H1 (cell line): ENCODE measurements at regions not wholly inside any gene's neighbourhood (a gene's known extent, or its start where the extent isn't known, plus 50 kb on each side); places are given as distances from the start of the nearest gene placed in this dataset.

ENCODE experiments used
- CTCF ChIA-PET: fragments of 300-600 bp; sonication (Branson Sonifier 250); formaldehyde crosslinking; loops from one replicate; lab custom pipeline; 2021; ENCODE audit not compliant: partially characterized antibody; lab: Charles Lee
- POLR2A ChIA-PET: fragments of 300-600 bp; sonication (Branson Sonifier 250); formaldehyde crosslinking; loops from one replicate; lab custom pipeline; 2021; ENCODE audit warnings: inconsistent platforms; ENCODE audit not compliant: partially characterized antibody; lab: Charles Lee
- DNase-seq, 2 experiments: peaks; one replicate each; pipeline versions ENCODE4 v3.0.0 to v3.0.0-alpha.2; 2010 to 2022; ENCODE audit warnings: low spot score in 2 of 2, low read depth in 1 of 2, mixed read lengths in 1 of 2
- FAIRE-seq: peaks from 2 replicates; lab custom pipeline; 2011; peaks lifted over from hg19 to GRCh38; lab: Jason Lieb, UNC
- H2AFZ ChIP-seq: 2 replicates; pipeline ENCODE4 v1.8.1; 2012; ENCODE audit warnings: low read length, inconsistent platforms
- H2AK5ac ChIP-seq: 2 replicates; pipeline ENCODE4 v1.6.1; 2013; ENCODE audit warnings: low read depth, low read length
- H2BK120ac ChIP-seq: replicated peaks from 2 replicates; pipeline ENCODE3; 2013; ENCODE audit warnings: low read depth, low read length, inconsistent platforms
- H2BK12ac ChIP-seq: 2 replicates; pipeline ENCODE4 v1.6.1; 2013; ENCODE audit warnings: low read depth, low read length
- H2BK15ac ChIP-seq: 2 replicates; pipeline ENCODE4 v1.6.1; 2013; ENCODE audit warnings: low read length
- H2BK20ac ChIP-seq: 2 replicates; pipeline ENCODE4 v1.6.1; 2013; ENCODE audit warnings: low read length
- H2BK5ac ChIP-seq: 2 replicates; pipeline ENCODE4 v1.6.1; 2013; ENCODE audit warnings: low read depth, low read length
- H3K14ac ChIP-seq: 2 replicates; pipeline ENCODE4 v1.6.1; 2013; ENCODE audit warnings: inconsistent platforms; ENCODE audit not compliant: insufficient read length
- H3K18ac ChIP-seq: 2 replicates; pipeline ENCODE4 v1.6.1; 2013; ENCODE audit warnings: low read length; ENCODE audit errors: extremely low read depth
- H3K23ac ChIP-seq: 2 replicates; pipeline ENCODE4 v1.6.1; 2013; ENCODE audit warnings: inconsistent platforms; ENCODE audit not compliant: insufficient read length
- H3K23me2 ChIP-seq: 2 replicates; pipeline ENCODE4 v1.6.1; 2013; ENCODE audit warnings: low read depth, low read length
- H3K27ac ChIP-seq: 2 replicates; pipeline ENCODE4 v1.6.1; 2011; ENCODE audit warnings: low read depth, low read length, inconsistent platforms
- H3K27me3 ChIP-seq, 4 experiments: replicated peaks in 1 of 4; 1 replicate in 1 of 4; 2 replicates in 3 of 4; pipeline versions ENCODE4 v1.6.1 to v1.8.1; 2011 to 2013; ENCODE audit warnings: low read length in 3 of 4, mild to moderate bottlenecking in 3 of 4, inconsistent platforms in 2 of 4, mixed read lengths in 2 of 4, moderate library complexity in 1 of 4; ENCODE audit not compliant: control insufficient read depth in 3 of 4, insufficient read depth in 3 of 4; ENCODE audit errors: extremely low read depth in 1 of 4
- H3K36me3 ChIP-seq, 4 experiments: 2 replicates each; pipeline versions ENCODE4 v1.6.1 to v1.8.1; 2011 to 2013; ENCODE audit warnings: mild to moderate bottlenecking in 4 of 4, low read length in 3 of 4, moderate library complexity in 2 of 4, control low read depth in 1 of 4, inconsistent platforms in 1 of 4; ENCODE audit not compliant: insufficient read depth in 4 of 4, control insufficient read depth in 2 of 4
- H3K4ac ChIP-seq: replicated peaks from 2 replicates; pipeline ENCODE3; 2013; ENCODE audit warnings: low read length, low read depth, mixed read lengths, inconsistent platforms; ENCODE audit not compliant: insufficient read length
- H3K4me1 ChIP-seq, 4 experiments: replicated peaks in 1 of 4; 1 replicate in 1 of 4; 2 replicates in 3 of 4; pipeline versions ENCODE4 v1.6.1 to v1.8.1; 2011 to 2013; ENCODE audit warnings: low read length in 3 of 4, inconsistent platforms in 2 of 4, mixed read lengths in 1 of 4; ENCODE audit not compliant: insufficient read depth in 4 of 4, control insufficient read depth in 3 of 4
- H3K4me2 ChIP-seq, 2 experiments: 2 replicates each; pipeline versions ENCODE4 v1.6.1 to v1.8.1; 2011 to 2013; ENCODE audit warnings: low read depth in 2 of 2, low read length in 2 of 2, control low read depth in 1 of 2, inconsistent platforms in 1 of 2, mild to moderate bottlenecking in 1 of 2; ENCODE audit not compliant: insufficient read depth in 1 of 2
- H3K4me3 ChIP-seq, 4 experiments: fragments of 200-600, 300-600 bp in 1 of 4; sonication (generic), shearing (Covaris generic), sonication (Bioruptor Twin) in 1 of 4; 2 replicates each; pipeline versions ENCODE4 v1.5.1 to v1.8.1; 2011 to 2016; ENCODE audit warnings: low read length in 4 of 4, low read depth in 3 of 4, control low read depth in 2 of 4, inconsistent platforms in 2 of 4, mild to moderate bottlenecking in 2 of 4, mixed read lengths in 1 of 4, moderate library complexity in 1 of 4; ENCODE audit not compliant: insufficient read depth in 2 of 4; ENCODE audit errors: extremely low read depth in 1 of 4
- H3K56ac ChIP-seq: replicated peaks from 2 replicates; pipeline ENCODE3; 2013; ENCODE audit warnings: low read depth, mild to moderate bottlenecking, mixed read lengths, low read length, inconsistent platforms; ENCODE audit not compliant: insufficient read length
- H3K79me1 ChIP-seq: 2 replicates; pipeline ENCODE4 v1.6.1; 2013; ENCODE audit warnings: low read depth, low read length, control low read depth
- H3K79me2 ChIP-seq, 2 experiments: 2 replicates each; pipeline versions ENCODE4 v1.6.1 to v1.8.1; 2012 to 2013; ENCODE audit warnings: low read length in 2 of 2, mild to moderate bottlenecking in 2 of 2, inconsistent platforms in 1 of 2; ENCODE audit not compliant: insufficient read depth in 2 of 2, control insufficient read depth in 1 of 2
- H3K9ac ChIP-seq, 4 experiments: replicated peaks in 1 of 4; 1 replicate in 1 of 4; 2 replicates in 3 of 4; pipeline versions ENCODE4 v1.6.1 to v1.8.1; 2011 to 2013; ENCODE audit warnings: low read depth in 3 of 4, low read length in 3 of 4, control low read depth in 2 of 4, mild to moderate bottlenecking in 2 of 4, moderate library complexity in 2 of 4, inconsistent platforms in 1 of 4; ENCODE audit errors: extremely low read depth in 1 of 4
- H3K9me3 ChIP-seq, 2 experiments: 2 replicates each; pipeline versions ENCODE4 v1.6.1 to v1.8.1; 2012 to 2013; ENCODE audit warnings: mild to moderate bottlenecking in 2 of 2, moderate library complexity in 2 of 2, control low read depth in 1 of 2, inconsistent platforms in 1 of 2, low read depth in 1 of 2, low read length in 1 of 2, mixed read lengths in 1 of 2; ENCODE audit not compliant: insufficient read depth in 2 of 2
- H4K20me1 ChIP-seq, 2 experiments: replicated peaks in 1 of 2; 2 replicates each; pipeline versions ENCODE3 to v1.8.1; 2011 to 2013; ENCODE audit warnings: inconsistent platforms in 2 of 2, low read length in 2 of 2, mild to moderate bottlenecking in 1 of 2; ENCODE audit not compliant: insufficient read depth in 2 of 2, control insufficient read depth in 1 of 2
- H4K5ac ChIP-seq: 2 replicates; pipeline ENCODE4 v1.6.1; 2013; ENCODE audit warnings: low read length, low read depth, mixed read lengths, inconsistent platforms; ENCODE audit not compliant: insufficient read length
- H4K8ac ChIP-seq: 2 replicates; pipeline ENCODE4 v1.8.0; 2013; ENCODE audit warnings: mild to moderate bottlenecking, moderate library complexity, low read length, inconsistent platforms; ENCODE audit not compliant: insufficient read depth; ENCODE audit errors: extremely low read depth
- H4K91ac ChIP-seq: replicated peaks from 2 replicates; pipeline ENCODE3; 2013; ENCODE audit warnings: low read length, mixed read lengths, inconsistent platforms; ENCODE audit not compliant: insufficient read length
- ASH2L ChIP-seq: fragments of 200-600, 300-600 bp; sonication (generic); IDR thresholded peaks from one replicate; pipeline ENCODE4 v1.7.1; 2017; ENCODE audit warnings: low read length
- BRCA1 ChIP-seq: IDR thresholded peaks from 2 replicates; pipeline ENCODE4 v1.6.1; 2012; ENCODE audit warnings: low read depth, low read length, improper control_type of control experiment
- CREB1 ChIP-seq: IDR thresholded peaks from 2 replicates; pipeline ENCODE4 v1.6.1; 2012; ENCODE audit warnings: inconsistent platforms
- CTBP2 ChIP-seq: IDR thresholded peaks from 2 replicates; pipeline ENCODE4 v1.7.0; 2011; ENCODE audit warnings: borderline replicate concordance, mild to moderate bottlenecking, moderate library complexity, mixed read lengths, low read length; ENCODE audit not compliant: insufficient read depth, insufficient read length
- EGR1 ChIP-seq: IDR thresholded peaks from 2 replicates; pipeline ENCODE4 v1.6.1; 2011; ENCODE audit warnings: low read depth, low read length, borderline replicate concordance
- EZH2 ChIP-seq: fragments of 200-600 bp; sonication (generic); IDR thresholded peaks from 2 replicates; pipeline ENCODE4 v1.7.1; 2012; ENCODE audit warnings: low read depth, mild to moderate bottlenecking, moderate library complexity, low read length, inconsistent platforms; ENCODE audit not compliant: severe bottlenecking
- HDAC6 ChIP-seq: IDR thresholded peaks from one replicate; pipeline ENCODE4 v1.7.1; 2012; ENCODE audit warnings: low read depth, mild to moderate bottlenecking, inconsistent platforms, low read length, moderate library complexity
- JUN ChIP-seq: IDR thresholded peaks from 2 replicates; pipeline ENCODE4 v1.6.1; 2011; ENCODE audit warnings: low read depth, mild to moderate bottlenecking, improper control_type of control experiment, low read length
- KDM4A ChIP-seq: IDR thresholded peaks from one replicate; pipeline ENCODE4 v1.7.1; 2012; ENCODE audit warnings: low read depth, mild to moderate bottlenecking, moderate library complexity, low read length, inconsistent platforms; ENCODE audit not compliant: severe bottlenecking
- MAFK ChIP-seq: IDR thresholded peaks from 2 replicates; pipeline ENCODE4 v1.6.1; 2012; ENCODE audit warnings: low read depth, mild to moderate bottlenecking, improper control_type of control experiment, low read length
- RAD21 ChIP-seq, 2 experiments: IDR thresholded peaks in 1 of 2; conservative IDR thresholded peaks in 1 of 2; 2 replicates each; pipeline ENCODE4 v1.6.1; 2011; ENCODE audit warnings: low read depth in 2 of 2, low read length in 2 of 2, improper control_type of control experiment in 1 of 2, inconsistent platforms in 1 of 2, mild to moderate bottlenecking in 1 of 2, moderate library complexity in 1 of 2
- RFX5 ChIP-seq: IDR thresholded peaks from 2 replicates; pipeline ENCODE4 v1.6.1; 2011; ENCODE audit warnings: low read depth, low read length, improper control_type of control experiment, borderline replicate concordance
- SAP30 ChIP-seq: fragments of 300-600 bp; sonication (generic); IDR thresholded peaks from 2 replicates; pipeline ENCODE4 v1.7.1; 2012; ENCODE audit warnings: low read length, moderate library complexity, mild to moderate bottlenecking, inconsistent platforms; ENCODE audit not compliant: insufficient read depth, insufficient replicate concordance
- SIX5 ChIP-seq: IDR thresholded peaks from 2 replicates; pipeline ENCODE4 v1.6.1; 2011; ENCODE audit warnings: mild to moderate bottlenecking, low read depth, low read length
- TBP ChIP-seq: IDR thresholded peaks from 2 replicates; pipeline ENCODE4 v1.6.1; 2011; ENCODE audit warnings: low read depth, low read length, improper control_type of control experiment
- TEAD4 ChIP-seq: IDR thresholded peaks from 2 replicates; pipeline ENCODE4 v1.6.1; 2012; ENCODE audit warnings: low read depth, low read length, inconsistent platforms, mixed read lengths
- WGBS, 2 experiments: shearing (Covaris generic) in 1 of 2; methylation state at CpG; one replicate each; pipeline versions ENCODE4 v1.1.6 to v1.1.7; 2013 to 2015; ENCODE audit warnings: low lambda C conversion rate in 2 of 2, mixed read lengths in 2 of 2, inconsistent platforms in 1 of 2, low coverage in 1 of 2, missing lambda C conversion rate in 1 of 2; ENCODE audit not compliant: insufficient replicate concordance in 2 of 2, insufficient coverage in 1 of 2, insufficient read length in 1 of 2; ENCODE audit errors: extremely low coverage in 1 of 2, missing lambda C conversion rate in 1 of 2; 5-methylcytosine and 5-hydroxymethylcytosine counted together

GRCh38 chr7:21221130-21221529 lies 206.8 kb upstream of the SP4 start:
- Histone ChIP-seq H2BK120ac (no peak overlapping the region), H3K4me3 (no peak overlapping the region), H3K4me1 (no peaks in the 10 kb centered on the region), H3K4ac (no peak overlapping the region), H2BK15ac (no peak overlapping the region), H3K9me3 (no peaks in the 10 kb centered on the region; a peak in 1 of 4 replicates), H3K56ac (no peak overlapping the region), H3K36me3 (no peaks in the 10 kb centered on the region), H4K5ac (no peak overlapping the region), H3K18ac (no peak overlapping the region), H2AK5ac (no peak overlapping the region), H4K91ac (no peak overlapping the region), H2BK20ac (no peak overlapping the region), H3K79me2 (no peaks in the 10 kb centered on the region), H2BK12ac (no peak overlapping the region), H3K4me2 (no peak overlapping the region), H3K14ac (no peak overlapping the region), H2AFZ (no peak overlapping the region), H3K23ac (no peak overlapping the region), H3K27ac (no peak overlapping the region), H2BK5ac (no peak overlapping the region), H3K9ac (no peak overlapping the region), H3K23me2 (no peaks in the 10 kb centered on the region), H4K20me1 (no peaks in the 10 kb centered on the region), H3K79me1 (no peaks in the 10 kb centered on the region), H3K27me3 (no peaks in the 10 kb centered on the region), H4K8ac (no peak overlapping the region)
- FAIRE-seq (no peak), DNase-seq (no peak)
- 91% methylated on average over 16 of the region's 16 CpGs; no CpG with 5 or more reads in 1 of the 2 experiments for WGBS, 2 experiments
- POLR2A ChIA-PET: no interaction called here
- CTCF ChIA-PET: no interaction called here
- no peak for TF ChIP-seq RAD21 (IDR thresholded peaks at IDR 0.05 in 1 of 2, conservative IDR thresholded peaks at IDR 0.05 in 1 of 2; ENCODE audit: low read depth in 2 of 2, low read length in 2 of 2)
- TF ChIP-seq CTBP2: no peak
- TF ChIP-seq CREB1: no peak
- TF ChIP-seq TEAD4: no peak
- TF ChIP-seq SAP30: no peak
- TF ChIP-seq EZH2: no peak
- no peak for TF ChIP-seq EGR1
- TF ChIP-seq TBP: no peak
- no peak for TF ChIP-seq BRCA1
- no peak for TF ChIP-seq RFX5
- no peak for TF ChIP-seq HDAC6
- no peak for TF ChIP-seq KDM4A
- no peak for TF ChIP-seq JUN
- TF ChIP-seq ASH2L: no peak
- no peak for TF ChIP-seq MAFK
- no peak for TF ChIP-seq SIX5
